Immature natural killer cell (primary cell): ENCODE measurements at regions not wholly inside any gene's neighbourhood (a gene's known extent, or its start where the extent isn't known, plus 50 kb on each side); places are given as distances from the start of the nearest gene placed in this dataset.
"Not testable (repeated sequence)": the region's sequence is repeated elsewhere in the genome, so short reads cannot be mapped to it uniquely, and the experiment has no call there.

ENCODE experiments used
- DNase-seq, 3 donors: peaks; one replicate each; pipeline ENCODE4 v3.0.0; 2022; ENCODE audit warnings: mixed read lengths in 1 of 3
- H3K27ac Mint-ChIP-seq, 6 donors: one replicate each; pipeline ENCODE4 v1.8.0; 2020; ENCODE audit warnings: mixed read lengths in 6 of 6, mild to moderate bottlenecking in 5 of 6, inconsistent platforms in 4 of 6, moderate library complexity in 3 of 6
- H3K27me3 Mint-ChIP-seq, 3 donors: one replicate each; pipeline ENCODE4 v1.8.0; 2020 to 2021; ENCODE audit warnings: low read depth in 3 of 3, mild to moderate bottlenecking in 3 of 3, mixed read lengths in 3 of 3, moderate library complexity in 3 of 3, inconsistent platforms in 1 of 3
- H3K36me3 Mint-ChIP-seq, 3 donors: one replicate each; pipeline ENCODE4 v1.8.0; 2020; ENCODE audit warnings: mixed read lengths in 3 of 3, inconsistent platforms in 2 of 3, mild to moderate bottlenecking in 2 of 3
- H3K4me1 Mint-ChIP-seq, 2 donors: one replicate each; pipeline ENCODE4 v1.8.0; 2020; ENCODE audit warnings: inconsistent platforms in 2 of 2, mild to moderate bottlenecking in 2 of 2, mixed read lengths in 2 of 2, moderate library complexity in 1 of 2
- H3K4me3 Mint-ChIP-seq, 5 donors: one replicate each; pipeline ENCODE4 v1.8.0; 2020; ENCODE audit warnings: mild to moderate bottlenecking in 5 of 5, mixed read lengths in 5 of 5, inconsistent platforms in 3 of 5, moderate library complexity in 3 of 5
- H3K9me3 Mint-ChIP-seq, 6 donors: one replicate each; pipeline ENCODE4 v1.8.0; 2020; ENCODE audit warnings: mild to moderate bottlenecking in 6 of 6, mixed read lengths in 6 of 6, inconsistent platforms in 4 of 6, moderate library complexity in 3 of 6

- no peak for DNase-seq
Measured at GRCh38 chr15:62897634-62898033, 144.9 kb upstream of the TPM1 start.

GRCh38 chr15:62899090-62899493 lies 143.5 kb upstream of the TPM1 start:
- DNase-seq: no peak
- H3K27ac Mint-ChIP-seq: no peak overlapping the region
- H3K9me3 Mint-ChIP-seq: no peaks in the 10 kb centered on the region
- no peaks in the 10 kb centered on the region for H3K4me1 Mint-ChIP-seq
- no peaks in the 10 kb centered on the region for H3K36me3 Mint-ChIP-seq
- no peak overlapping the region for H3K4me3 Mint-ChIP-seq
- H3K27me3 Mint-ChIP-seq: peaks cover 0 to 4% (median 2%) of the 10 kb centered on the region in 3 donors

More at GRCh38 chr15:62897634-62898033, 144.9 kb upstream of the TPM1 start:
- Mint-ChIP-seq H3K36me3 (no peaks in the 10 kb centered on the region), H3K4me3 (no peak overlapping the region), H3K27me3 (peaks cover 0 to 4% (median 0%) of the 10 kb centered on the region in 3 donors), H3K4me1 (no peaks in the 10 kb centered on the region), H3K9me3 (no peaks in the 10 kb centered on the region), H3K27ac (no peak overlapping the region)

GRCh38 chr15:62900071-62900802 lies 142.3 kb upstream of the TPM1 start:
- Mint-ChIP-seq H3K4me1 (no peaks in the 10 kb centered on the region), H3K4me3 (no peak overlapping the region), H3K9me3 (no peaks in the 10 kb centered on the region), H3K36me3 (no peaks in the 10 kb centered on the region), H3K27me3 (peaks cover 0 to 5% (median 2%) of the 10 kb centered on the region in 3 donors), H3K27ac (no peak overlapping the region)
- DNase-seq: no peak

- DNase-seq: no peak
- no peaks in the 10 kb centered on the region for H3K36me3 Mint-ChIP-seq
- peaks cover 0 to 6% (median 2%) of the 10 kb centered on the region in 3 donors for H3K27me3 Mint-ChIP-seq
- no peaks in the 10 kb centered on the region for H3K9me3 Mint-ChIP-seq
- H3K27ac Mint-ChIP-seq: no peak overlapping the region
- no peaks in the 10 kb centered on the region for H3K4me1 Mint-ChIP-seq
- no peak overlapping the region for H3K4me3 Mint-ChIP-seq
Measured at GRCh38 chr15:62901087-62901486, 141.5 kb upstream of the TPM1 start.

GRCh38 chr15:62901909-62902546 lies 140.5 kb upstream of the TPM1 start:
- DNase-seq: no peak
- no peaks in the 10 kb centered on the region for H3K36me3 Mint-ChIP-seq
- no peaks in the 10 kb centered on the region for H3K9me3 Mint-ChIP-seq
- H3K27ac Mint-ChIP-seq: no peak overlapping the region
- H3K27me3 Mint-ChIP-seq: peaks cover 0 to 6% (median 2%) of the 10 kb centered on the region in 3 donors
- H3K4me1 Mint-ChIP-seq: no peaks in the 10 kb centered on the region
- H3K4me3 Mint-ChIP-seq: no peak overlapping the region

- Mint-ChIP-seq H3K36me3 (no peaks in the 10 kb centered on the region), H3K9me3 (no peaks in the 10 kb centered on the region), H3K27me3 (peaks cover 0 to 6% (median 2%) of the 10 kb centered on the region in 3 donors), H3K4me3 (no peak overlapping the region), H3K4me1 (no peaks in the 10 kb centered on the region), H3K27ac (no peak overlapping the region)
- DNase-seq: no peak
Measured at GRCh38 chr15:62902821-62903220, 139.7 kb upstream of the TPM1 start.

DNA sequence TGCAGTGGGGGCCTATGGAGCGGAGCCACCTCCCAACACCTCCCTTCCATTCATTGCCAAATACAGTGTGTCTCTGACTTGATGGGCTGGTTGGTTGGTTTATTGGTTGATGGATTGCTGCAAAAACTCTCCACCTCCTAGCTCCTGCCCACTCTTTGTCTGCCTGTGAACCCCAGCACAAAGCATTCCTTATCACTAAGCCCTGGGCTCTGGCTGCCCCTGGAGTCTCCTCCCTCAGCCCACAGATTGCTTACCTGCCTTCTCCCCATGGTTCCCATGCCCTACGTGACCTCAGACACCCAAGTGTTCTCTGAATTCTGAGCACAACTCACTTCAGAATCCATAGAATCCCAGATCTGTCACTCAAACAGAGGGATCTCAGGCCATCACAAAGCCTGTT lies 139.1 kb upstream of the TPM1 start:
- Mint-ChIP-seq H3K36me3 (no peaks in the 10 kb centered on the region), H3K27ac (no peak overlapping the region)
- no peak for DNase-seq

DNA sequence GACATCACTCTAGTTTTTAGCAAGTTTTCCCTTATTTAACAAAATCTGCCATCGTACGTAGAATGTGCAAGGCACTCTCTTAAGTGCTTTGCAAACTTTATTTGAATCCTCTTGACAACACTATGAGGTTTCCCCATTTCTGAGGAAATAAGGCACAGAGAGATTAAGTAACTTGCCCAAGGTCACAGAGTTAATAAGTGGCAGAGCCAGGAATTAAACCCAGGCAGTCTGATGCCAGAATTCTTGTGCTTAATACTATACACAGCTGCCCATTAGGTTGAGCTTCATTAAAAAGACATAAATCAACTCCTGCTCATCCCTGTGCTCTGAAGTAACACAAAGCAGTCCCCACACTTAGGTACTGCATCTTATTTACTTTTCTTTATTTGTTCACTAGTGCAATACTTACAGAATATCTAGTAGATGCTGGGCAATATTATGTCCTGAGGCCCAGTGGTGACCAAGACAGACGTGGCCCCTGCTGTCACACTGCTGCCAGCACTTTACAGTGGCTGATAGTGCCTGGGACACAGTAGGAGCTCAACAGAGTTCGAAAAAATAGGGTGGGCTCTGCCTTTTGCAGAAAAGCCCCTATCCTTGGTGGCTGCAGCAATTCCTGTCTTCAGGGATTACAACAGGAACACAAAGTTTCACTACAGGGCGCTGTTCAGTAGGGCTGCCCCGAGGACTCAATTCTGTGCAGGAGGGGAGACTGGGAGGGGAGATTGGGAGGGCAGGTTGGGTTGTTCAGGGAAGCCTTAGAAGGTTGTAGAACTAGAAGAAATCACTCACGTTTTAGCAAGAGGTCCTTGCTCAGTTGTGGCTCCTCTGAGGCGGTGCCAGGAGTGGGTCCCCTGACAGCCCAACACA lies 138.3 kb upstream of the TPM1 start:
- DNase-seq: no peak
- Mint-ChIP-seq H3K9me3 (no peaks in the 10 kb centered on the region), H3K27me3 (peaks cover 0 to 6% (median 2%) of the 10 kb centered on the region in 3 donors), H3K36me3 (no peaks in the 10 kb centered on the region), H3K27ac (no peak overlapping the region), H3K4me3 (no peak overlapping the region), H3K4me1 (no peaks in the 10 kb centered on the region)

More for the DNA sequence above, 139.1 kb upstream of the TPM1 start:
- Mint-ChIP-seq H3K4me1 (no peaks in the 10 kb centered on the region), H3K4me3 (no peak overlapping the region), H3K27me3 (peaks cover 0 to 6% (median 2%) of the 10 kb centered on the region in 3 donors), H3K9me3 (no peaks in the 10 kb centered on the region)

GRCh38 chr15:62906627-62907026 lies 135.9 kb upstream of the TPM1 start:
- Mint-ChIP-seq H3K9me3 (no peaks in the 10 kb centered on the region), H3K27ac (no peak overlapping the region), H3K36me3 (no peaks in the 10 kb centered on the region), H3K4me1 (no peaks in the 10 kb centered on the region), H3K4me3 (no peak overlapping the region), H3K27me3 (peaks cover 2 to 4% (median 3%) of the 10 kb centered on the region in 3 donors)
- DNase-seq: no peak

GRCh38 chr15:62907275-62907674 lies 135.3 kb upstream of the TPM1 start:
- Mint-ChIP-seq H3K36me3 (no peaks in the 10 kb centered on the region), H3K27me3 (peaks cover 2 to 4% (median 3%) of the 10 kb centered on the region in 3 donors), H3K4me3 (no peak overlapping the region), H3K9me3 (no peaks in the 10 kb centered on the region), H3K27ac (no peak overlapping the region), H3K4me1 (no peaks in the 10 kb centered on the region)
- DNase-seq: no peak

- not testable (repeated sequence) for H3K27ac Mint-ChIP-seq, H3K9me3 Mint-ChIP-seq, H3K36me3 Mint-ChIP-seq, DNase-seq, H3K4me3 Mint-ChIP-seq, H3K4me1 Mint-ChIP-seq, H3K27me3 Mint-ChIP-seq
Measured at GRCh38 chr15:62908341-62908740, 134.2 kb upstream of the TPM1 start.

DNA sequence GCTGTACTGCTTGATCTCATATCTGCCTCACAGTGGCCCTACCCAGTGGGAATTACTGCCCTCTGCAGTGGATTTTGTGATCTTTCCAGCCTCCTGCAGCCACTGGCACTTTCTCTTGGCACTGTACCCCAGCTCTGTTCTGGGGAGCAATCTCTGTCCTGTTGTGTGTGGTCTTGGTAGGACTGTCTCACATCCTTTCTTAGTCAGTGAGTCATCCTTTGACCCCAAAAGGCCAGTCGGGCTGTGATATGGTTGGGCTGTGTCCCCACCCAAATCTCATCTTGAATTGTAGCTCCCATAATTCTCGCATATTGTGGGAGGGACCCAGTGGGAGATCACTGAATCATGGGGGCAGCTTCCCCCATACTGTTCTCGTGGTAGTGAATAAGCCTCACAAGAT lies 133.3 kb upstream of the TPM1 start:
- no peaks in the 10 kb centered on the region for H3K9me3 Mint-ChIP-seq
- no peak overlapping the region for H3K27ac Mint-ChIP-seq
- DNase-seq: no peak
- peaks cover 3 to 5% (median 3%) of the 10 kb centered on the region in 3 donors for H3K27me3 Mint-ChIP-seq
- H3K4me1 Mint-ChIP-seq: no peaks in the 10 kb centered on the region
- no peak overlapping the region for H3K4me3 Mint-ChIP-seq
- H3K36me3 Mint-ChIP-seq: no peaks in the 10 kb centered on the region

- H3K36me3 Mint-ChIP-seq: no peaks in the 10 kb centered on the region
- H3K4me1 Mint-ChIP-seq: no peaks in the 10 kb centered on the region
- peaks cover 0 to 2% (median 0%) of the 10 kb centered on the region in 6 donors for H3K9me3 Mint-ChIP-seq
- H3K27ac Mint-ChIP-seq: no peak overlapping the region
- peaks cover 3 to 5% (median 4%) of the 10 kb centered on the region in 3 donors for H3K27me3 Mint-ChIP-seq
- no peak for DNase-seq
- H3K4me3 Mint-ChIP-seq: no peak overlapping the region
Measured at GRCh38 chr15:62912282-62912681, 130.3 kb upstream of the TPM1 start.

DNA sequence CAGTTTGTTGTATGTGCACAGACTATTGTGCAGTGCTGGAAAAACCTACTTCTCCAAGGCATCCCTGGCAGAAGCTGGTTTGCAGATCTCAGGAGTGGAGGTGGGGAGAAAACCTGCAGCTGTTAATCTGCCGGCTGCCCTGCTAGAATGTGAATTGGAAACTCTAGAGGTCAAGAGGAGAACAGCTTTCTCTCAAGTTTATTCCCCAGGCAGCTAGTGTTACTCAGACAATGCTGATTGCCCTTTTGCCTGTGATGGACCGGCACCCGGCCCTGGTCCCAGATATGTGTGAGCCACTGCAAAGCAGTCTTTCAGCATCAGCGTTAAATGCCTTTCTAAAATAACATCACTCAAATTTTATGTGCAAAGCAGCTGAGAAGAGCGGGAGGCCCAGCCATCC lies 129.7 kb upstream of the TPM1 start:
- Mint-ChIP-seq H3K4me1 (no peaks in the 10 kb centered on the region), H3K36me3 (no peaks in the 10 kb centered on the region), H3K27ac (no peak overlapping the region), H3K27me3 (peaks cover 3 to 5% (median 4%) of the 10 kb centered on the region in 3 donors), H3K9me3 (peaks cover 0 to 2% (median 0%) of the 10 kb centered on the region in 6 donors), H3K4me3 (no peak overlapping the region)
- no peak for DNase-seq
